ENCODE measurements at regions not wholly inside any gene's neighbourhood (a gene's known extent, or its start where the extent isn't known, plus 50 kb on each side); places are given as distances from the start of the nearest gene placed in this dataset.
"Not testable (repeated sequence)": the region's sequence is repeated elsewhere in the genome, so short reads cannot be mapped to it uniquely, and the experiment has no call there.

DNA sequence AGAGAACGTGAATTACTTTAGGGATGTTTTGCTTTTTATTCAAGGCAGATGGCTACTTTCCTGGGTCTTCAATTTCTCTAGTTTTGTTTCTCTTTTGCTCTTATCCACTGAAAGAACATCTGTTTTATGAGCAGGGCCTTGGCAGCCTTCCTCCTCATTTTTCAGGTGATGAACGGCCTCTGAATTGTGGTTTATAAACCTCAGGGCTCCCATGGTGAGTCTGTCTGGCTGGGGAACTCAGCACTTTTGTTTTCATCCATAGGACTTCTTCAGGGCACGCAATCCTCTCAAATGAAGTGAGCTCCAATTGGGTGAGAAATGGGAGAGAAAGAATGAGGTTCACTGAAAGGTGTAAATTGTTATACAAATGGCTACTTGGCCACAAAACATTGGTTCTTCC is 186.4 kb upstream of the ERCC4 start:
- DNase-seq (no peak), ATAC-seq (ENCODE audit: low FRiP score in 2 of 2) (no peak)
- no peaks in the 10 kb centered on the region for H3K27me3 ChIP-seq
- H3K27ac ChIP-seq, result no peak overlapping the region
- no peaks in the 10 kb centered on the region for H3K9me3 ChIP-seq
- WGBS, 2 donors, result 62 to 73% methylated on average over 3 of the region's 3 CpGs
- no peaks in the 10 kb centered on the region for H3K36me3 ChIP-seq
- no peaks in the 10 kb centered on the region for H3K4me1 ChIP-seq
- no peak overlapping the region for H3K4me3 ChIP-seq
- TF ChIP-seq POLR2AphosphoS5 (IDR thresholded peaks at IDR 0.05), result no peak
- TF ChIP-seq EP300 (IDR thresholded peaks at IDR 0.05), result no peak
- TF ChIP-seq POLR2A (IDR thresholded peaks at IDR 0.05), result no peak
- TF ChIP-seq, protein P1, sequence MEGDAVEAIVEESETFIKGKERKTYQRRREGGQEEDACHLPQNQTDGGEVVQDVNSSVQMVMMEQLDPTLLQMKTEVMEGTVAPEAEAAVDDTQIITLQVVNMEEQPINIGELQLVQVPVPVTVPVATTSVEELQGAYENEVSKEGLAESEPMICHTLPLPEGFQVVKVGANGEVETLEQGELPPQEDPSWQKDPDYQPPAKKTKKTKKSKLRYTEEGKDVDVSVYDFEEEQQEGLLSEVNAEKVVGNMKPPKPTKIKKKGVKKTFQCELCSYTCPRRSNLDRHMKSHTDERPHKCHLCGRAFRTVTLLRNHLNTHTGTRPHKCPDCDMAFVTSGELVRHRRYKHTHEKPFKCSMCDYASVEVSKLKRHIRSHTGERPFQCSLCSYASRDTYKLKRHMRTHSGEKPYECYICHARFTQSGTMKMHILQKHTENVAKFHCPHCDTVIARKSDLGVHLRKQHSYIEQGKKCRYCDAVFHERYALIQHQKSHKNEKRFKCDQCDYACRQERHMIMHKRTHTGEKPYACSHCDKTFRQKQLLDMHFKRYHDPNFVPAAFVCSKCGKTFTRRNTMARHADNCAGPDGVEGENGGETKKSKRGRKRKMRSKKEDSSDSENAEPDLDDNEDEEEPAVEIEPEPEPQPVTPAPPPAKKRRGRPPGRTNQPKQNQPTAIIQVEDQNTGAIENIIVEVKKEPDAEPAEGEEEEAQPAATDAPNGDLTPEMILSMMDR (IDR thresholded peaks at IDR 0.05), result no peak

DNA sequence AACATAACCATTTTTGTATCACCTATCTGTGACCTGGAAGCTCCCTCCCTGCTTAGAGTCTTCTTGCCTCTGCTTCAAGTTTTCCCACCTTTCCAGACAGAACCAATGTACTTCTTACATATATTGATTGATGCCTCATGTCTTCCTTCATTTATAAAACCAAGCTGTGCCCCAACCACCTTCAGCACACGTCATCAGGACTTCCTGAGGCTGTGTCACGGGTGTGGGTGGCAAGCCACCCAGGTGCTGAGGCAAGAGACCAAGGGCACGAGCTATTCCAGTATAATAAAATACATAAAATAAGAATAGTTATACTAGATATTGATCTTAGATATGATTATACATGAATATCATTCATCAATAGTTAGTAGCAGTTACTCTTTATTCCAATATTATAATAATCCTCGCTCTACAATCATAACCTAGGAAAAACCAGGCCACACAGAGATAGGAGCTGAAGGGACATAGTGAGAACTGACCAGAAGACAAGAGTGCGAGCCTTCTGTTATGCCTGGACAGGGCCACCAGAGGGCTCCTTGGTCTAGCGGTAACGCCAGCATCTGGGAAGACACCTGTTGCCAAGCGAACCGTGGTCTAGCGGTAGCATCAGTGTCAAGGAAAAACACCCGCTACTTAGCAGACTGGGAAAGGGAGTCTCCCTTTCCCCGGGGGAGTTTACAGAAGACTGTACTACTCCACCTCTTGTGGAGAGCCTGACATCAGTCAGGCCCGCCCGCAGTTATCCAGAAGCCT is 180.2 kb upstream of the ERCC4 start:
- H3K4me1 ChIP-seq; H3K27ac ChIP-seq; H3K36me3 ChIP-seq; H3K4me3 ChIP-seq; ATAC-seq (ENCODE audit: low FRiP score in 2 of 2); H3K9me3 ChIP-seq; H3K27me3 ChIP-seq; DNase-seq: not testable (repeated sequence)
- 81 to 85% methylated on average over 12 to 14 of the region's 14 CpGs for WGBS, 2 donors

DNA sequence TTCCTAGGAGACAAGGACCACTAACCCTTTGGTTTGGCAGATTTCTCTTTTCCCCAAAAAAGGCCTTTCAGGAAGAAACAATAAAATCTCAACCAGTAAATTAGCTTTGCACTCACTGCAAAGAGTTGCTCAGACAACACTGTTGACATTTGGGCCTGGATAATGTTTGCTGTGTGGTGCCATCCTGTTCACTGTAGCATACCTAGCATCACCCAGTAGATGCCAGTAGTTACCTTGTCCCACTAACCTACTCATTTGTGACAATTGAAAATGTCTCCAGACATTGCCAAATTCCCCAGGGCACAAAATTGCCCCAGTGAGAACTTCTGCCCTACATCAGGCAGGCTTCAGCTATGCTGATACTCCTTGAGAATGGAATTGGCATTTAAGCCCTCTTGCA is 177.0 kb upstream of the ERCC4 start:
- DNase-seq (no peak), ATAC-seq (ENCODE audit: low FRiP score in 2 of 2) (no peak)
- H3K27me3 ChIP-seq, result no peaks in the 10 kb centered on the region
- no peaks in the 10 kb centered on the region for H3K36me3 ChIP-seq
- H3K9me3 ChIP-seq, result peaks cover 0 to 3% (median 0%) of the 10 kb centered on the region in 4 donors
- no peak for TF ChIP-seq POLR2A (IDR thresholded peaks at IDR 0.05)
- TF ChIP-seq EP300 (IDR thresholded peaks at IDR 0.05), result no peak
- TF ChIP-seq POLR2AphosphoS5 (IDR thresholded peaks at IDR 0.05), result no peak
- TF ChIP-seq, protein P1 (IDR thresholded peaks at IDR 0.05), result no peak
- H3K4me3 ChIP-seq, result no peak overlapping the region
- no peaks in the 10 kb centered on the region for H3K4me1 ChIP-seq
- no peak overlapping the region for H3K27ac ChIP-seq

DNA sequence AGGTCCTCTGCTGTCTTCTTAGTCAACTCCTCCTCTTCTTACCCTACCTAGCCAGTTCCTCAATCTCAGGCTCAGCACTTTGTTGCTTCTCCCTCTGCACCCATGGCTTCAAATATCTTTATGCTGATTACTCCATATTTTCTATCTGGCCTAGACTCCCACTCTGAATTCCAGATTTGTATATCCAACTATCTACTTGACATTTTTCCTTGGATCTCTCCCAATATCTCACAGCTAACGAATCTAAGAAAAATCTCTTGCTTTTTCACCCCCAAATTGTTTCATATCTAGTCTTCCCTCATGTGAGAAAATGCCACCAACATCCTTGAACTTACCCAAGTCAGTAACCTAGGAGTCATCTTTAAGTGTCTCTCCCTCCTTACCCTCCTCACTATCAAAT is 176.4 kb upstream of the ERCC4 start:
- no peak overlapping the region for H3K4me3 ChIP-seq
- 39 to 47% methylated on average over 1 of the region's 1 CpG for WGBS, 2 donors
- no peaks in the 10 kb centered on the region for H3K4me1 ChIP-seq
- ATAC-seq (ENCODE audit: low FRiP score in 2 of 2), result no peak
- no peaks in the 10 kb centered on the region for H3K27me3 ChIP-seq
- DNase-seq, result no peak
- H3K36me3 ChIP-seq, result no peaks in the 10 kb centered on the region
- H3K9me3 ChIP-seq, result peaks cover 0 to 3% (median 0%) of the 10 kb centered on the region in 4 donors
- TF ChIP-seq POLR2AphosphoS5 (IDR thresholded peaks at IDR 0.05) (no peak), EP300 (IDR thresholded peaks at IDR 0.05) (no peak), POLR2A (IDR thresholded peaks at IDR 0.05) (no peak)
- TF ChIP-seq, protein P1 (IDR thresholded peaks at IDR 0.05), result no peak
- no peak overlapping the region for H3K27ac ChIP-seq

DNA sequence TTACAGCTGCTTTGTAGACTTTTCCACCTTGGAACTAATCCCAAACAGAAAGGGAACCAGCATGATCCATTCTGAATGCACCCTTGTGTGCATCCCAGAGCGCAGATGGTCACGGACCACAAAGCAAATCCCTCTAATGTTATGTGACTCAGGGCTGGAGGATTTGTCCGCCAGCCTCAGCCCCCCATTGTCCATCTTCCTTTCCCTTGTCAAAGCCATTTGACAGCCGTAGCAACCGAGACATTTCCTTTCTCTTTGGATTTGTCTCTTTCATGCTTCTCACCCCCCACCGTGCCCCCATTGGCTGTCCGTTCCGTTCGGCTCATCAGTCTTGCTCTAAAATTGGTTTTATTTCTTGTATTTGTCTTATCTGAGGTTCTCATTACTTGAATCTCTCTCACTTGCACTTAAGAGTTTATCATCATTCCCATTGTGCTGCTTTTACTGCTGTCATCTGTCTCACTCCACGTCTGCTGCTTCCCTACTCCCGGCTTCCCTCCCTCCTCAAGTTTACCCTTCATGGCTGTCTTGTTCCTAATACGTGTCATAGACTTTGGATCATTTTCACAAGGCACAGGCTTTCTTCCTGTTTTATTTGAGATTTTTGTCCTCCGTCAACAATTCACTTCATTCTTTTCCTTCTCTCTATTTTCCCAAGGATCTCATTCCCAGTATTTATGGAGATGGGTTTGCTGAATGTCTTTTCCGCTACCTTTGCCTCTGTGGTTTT is 163.4 kb upstream of the ERCC4 start:
- no peak for DNase-seq
- Histone ChIP-seq H3K36me3 (no peaks in the 10 kb centered on the region), H3K4me1 (no peaks in the 10 kb centered on the region), H3K9me3 (no peaks in the 10 kb centered on the region), H3K27me3 (no peaks in the 10 kb centered on the region), H3K27ac (no peak overlapping the region), H3K4me3 (no peak overlapping the region)
- TF ChIP-seq EP300 (IDR thresholded peaks at IDR 0.05) (no peak), POLR2A (IDR thresholded peaks at IDR 0.05) (no peak), POLR2AphosphoS5 (IDR thresholded peaks at IDR 0.05) (no peak)
- TF ChIP-seq, protein P1 (IDR thresholded peaks at IDR 0.05), result no peak
- WGBS, 2 donors, result 78 to 81% methylated on average over 14 of the region's 14 CpGs
- no peak for ATAC-seq (ENCODE audit: low FRiP score in 2 of 2)

Measured in upper lobe of left lung (tissue), 6 donors.